Stimulated activated CD4-positive, alpha-beta T cell treated with anti-CD3 and anti-CD28 coated beads, Interleukin-2, amount 100 ng/mL, for 24 hours (primary cell): ENCODE measurements at regions not wholly inside any gene's neighbourhood (a gene's known extent, or its start where the extent isn't known, plus 50 kb on each side); places are given as distances from the start of the nearest gene placed in this dataset.
"Not testable (repeated sequence)": the region's sequence is repeated elsewhere in the genome, so short reads cannot be mapped to it uniquely, and the experiment has no call there.

Experiments
- DNase-seq, 2 donors: peaks; one replicate each; pipeline ENCODE4 v3.0.0-alpha.2; 2020

GRCh38 chr10:29746080-29746797 is 111.5 kb upstream of the SVIL start:
- DNase-seq: no peak

DNA sequence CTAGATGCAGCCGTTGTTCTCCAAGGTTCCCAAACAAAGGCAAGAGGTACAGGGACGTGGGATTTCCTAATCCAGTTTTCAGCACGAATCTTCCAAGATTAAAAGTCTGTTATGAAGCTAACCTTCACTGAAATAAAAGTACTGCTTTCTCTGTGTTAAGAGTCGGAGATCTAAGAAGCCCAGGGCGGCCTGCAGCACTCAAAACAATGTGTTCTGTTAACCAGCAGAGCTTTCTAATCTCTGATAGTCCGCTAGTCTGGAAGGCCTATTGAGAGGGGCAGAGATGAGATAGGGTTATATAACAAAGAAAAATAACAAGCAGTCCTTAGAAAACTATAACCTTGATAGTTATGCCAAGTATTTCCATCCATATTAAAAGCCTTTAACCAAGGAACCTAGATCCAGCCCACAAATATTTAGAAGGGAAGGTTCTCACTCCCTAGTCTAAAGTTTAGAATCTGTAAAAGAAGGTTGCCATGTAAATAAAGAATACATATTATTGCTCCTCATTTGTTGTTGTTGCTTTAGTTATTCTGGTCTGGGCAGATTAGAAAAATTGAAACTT is 106.3 kb upstream of the SVIL start:
- no peak for DNase-seq

DNA sequence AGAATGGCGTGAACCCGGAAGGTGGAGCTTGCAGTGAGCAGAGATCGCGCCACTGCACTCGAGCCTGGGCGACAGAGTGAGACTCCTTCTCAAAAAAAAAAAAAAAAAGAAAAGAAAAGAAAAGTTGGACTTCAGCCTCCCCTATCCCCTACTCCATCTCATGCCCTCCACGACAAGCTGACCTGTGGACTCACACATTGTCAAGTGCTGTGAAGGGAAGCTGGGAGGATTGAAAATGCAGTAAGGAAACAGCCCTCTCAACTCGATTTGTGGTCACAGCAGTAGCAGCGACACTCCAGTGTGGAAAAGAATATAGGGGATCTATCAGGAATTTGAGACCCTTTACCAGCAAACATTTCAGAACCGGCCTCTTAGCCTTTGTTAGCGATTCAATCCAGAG is 103.6 kb upstream of the SVIL start:
- no peak for DNase-seq

- DNase-seq: peak in 1 of 2 donors; percentile 51
Observed at GRCh38 chr10:29737074-29737593, 102.4 kb upstream of the SVIL start.

DNA sequence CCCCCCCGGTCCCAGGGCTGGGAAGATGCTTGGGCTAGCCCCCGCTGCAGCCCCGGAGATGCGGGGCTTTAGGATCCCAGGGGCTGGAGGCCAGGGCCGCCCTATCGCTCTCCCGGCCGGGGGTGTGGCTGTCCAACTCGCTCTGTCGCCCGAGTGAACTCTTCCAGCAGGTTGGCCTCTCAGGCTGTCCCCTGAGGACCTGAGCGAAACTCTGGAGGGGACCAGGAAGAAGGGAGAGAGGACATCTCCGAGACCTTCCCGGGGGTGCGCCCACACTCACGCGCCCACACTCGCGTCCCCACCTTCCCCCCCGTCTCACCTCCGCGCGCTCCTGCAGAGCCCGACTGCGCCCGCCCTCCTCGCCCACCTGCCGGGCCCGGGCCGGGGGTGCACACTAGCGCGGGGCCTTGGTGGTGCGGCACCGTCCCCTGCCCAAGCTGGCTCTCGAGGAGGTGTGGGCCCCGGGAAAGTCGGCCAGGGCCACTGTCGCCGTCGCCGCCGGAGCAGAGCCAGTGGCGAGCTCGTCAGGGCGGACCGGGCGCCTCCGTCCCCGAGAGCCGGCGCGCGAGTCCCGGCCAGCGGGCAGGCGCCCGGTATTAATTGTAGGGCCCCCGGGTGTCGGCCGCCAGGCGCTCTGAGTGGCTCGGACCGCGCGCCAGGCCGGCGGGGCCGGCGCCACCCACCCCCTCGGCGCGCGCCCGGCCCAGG is 101.7 kb upstream of the SVIL start:
- DNase-seq: peak; percentile 23 to 29

DNA sequence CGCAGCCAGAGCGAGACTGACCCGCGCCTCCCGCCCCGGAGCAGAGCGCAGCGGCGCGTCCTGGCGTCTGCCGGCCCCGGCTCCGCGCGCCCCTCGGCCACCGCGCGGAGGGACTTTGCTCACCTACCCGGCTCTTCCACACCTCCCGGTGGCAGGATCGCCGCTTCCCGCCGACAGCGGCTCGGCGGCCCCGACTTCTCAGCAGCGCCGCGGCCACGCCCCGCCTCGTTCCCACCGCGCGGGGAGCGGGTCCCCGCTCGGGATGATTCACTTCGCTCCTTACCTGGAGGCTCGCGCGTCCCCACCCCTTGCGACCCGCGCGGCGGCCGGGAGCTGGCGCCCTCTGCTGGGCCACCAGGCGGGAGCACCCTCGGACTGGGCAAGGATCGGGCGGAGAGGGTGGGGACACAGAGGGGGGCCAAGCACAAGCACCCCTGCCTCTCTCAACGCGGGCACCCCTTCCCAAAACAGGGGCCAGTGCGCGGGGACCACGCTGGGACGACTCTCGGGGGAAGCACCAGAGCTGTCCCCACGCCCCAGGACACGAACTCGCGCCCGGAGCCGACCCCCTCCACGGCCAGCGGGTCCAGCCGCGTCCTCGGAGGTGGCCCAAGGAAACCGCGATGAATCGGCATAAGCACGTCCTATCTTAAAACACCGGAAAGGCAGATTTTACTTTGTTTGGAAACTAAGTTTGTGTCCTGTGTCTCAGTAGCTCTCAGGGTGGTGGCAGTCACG is 101.0 kb upstream of the SVIL start:
- DNase-seq: peak; percentile 85 to 89

DNA sequence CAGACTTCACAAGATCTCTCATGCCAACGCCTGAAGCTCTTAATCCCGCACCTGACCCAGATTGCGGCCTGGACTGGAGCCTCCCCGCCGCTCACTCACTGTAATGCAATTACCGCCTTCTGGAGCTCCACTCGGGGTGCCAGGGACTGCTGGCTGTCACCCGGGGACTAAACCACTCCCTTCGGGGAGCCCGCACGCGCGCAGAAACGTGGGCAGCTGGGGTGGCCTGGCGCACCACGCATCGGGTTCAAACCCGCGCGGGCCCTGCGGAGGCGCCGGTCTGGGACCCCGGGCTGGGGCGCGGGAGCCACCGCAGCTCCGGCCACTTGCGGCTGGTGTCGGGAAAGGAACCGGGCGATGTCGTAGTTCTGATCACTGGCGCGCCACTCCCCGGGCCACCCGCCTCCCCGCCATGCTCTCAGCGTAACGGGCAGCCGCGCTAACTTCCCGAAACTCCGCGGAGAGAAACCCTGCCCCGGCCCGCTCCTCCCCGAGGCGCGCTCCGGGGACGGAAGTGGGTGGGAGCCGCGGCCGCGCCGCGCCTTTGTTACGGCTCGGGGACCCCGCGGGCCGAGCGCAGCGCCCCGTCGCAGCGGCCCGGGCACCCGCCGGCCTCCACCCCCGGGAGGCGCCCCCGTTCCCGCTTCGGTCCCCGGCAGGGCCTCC is 100.3 kb upstream of the SVIL start:
- DNase-seq: peak; percentile 58 to 66

- no peak for DNase-seq
Observed at GRCh38 chr10:29734640-29734961, 99.8 kb upstream of the SVIL start.

GRCh38 chr10:29733323-29733722 is 98.6 kb upstream of the SVIL start:
- no peak for DNase-seq

DNA sequence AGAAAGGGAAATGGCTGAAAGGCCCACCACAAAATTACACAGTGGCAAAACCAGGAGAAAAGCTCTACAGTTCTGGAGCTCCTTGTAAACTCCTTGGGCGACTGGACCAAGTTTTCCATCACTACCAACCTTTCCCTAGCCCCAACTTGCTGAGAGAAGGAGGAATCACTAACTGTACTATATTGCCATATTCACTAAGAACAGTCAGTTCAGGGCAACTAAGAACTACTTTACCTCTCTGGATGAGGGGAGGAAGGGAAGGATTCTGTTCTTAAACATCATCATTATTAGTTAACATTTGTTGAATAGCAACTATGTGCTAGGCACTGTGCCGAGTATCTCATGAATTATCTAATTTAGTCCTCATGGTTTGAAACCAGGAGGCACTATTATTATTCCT is 98.1 kb upstream of the SVIL start:
- DNase-seq: no peak

GRCh38 chr10:29731760-29732159 is 97.0 kb upstream of the SVIL start:
- DNase-seq: no peak

- no peak for DNase-seq
Observed at GRCh38 chr10:29730969-29731368, 96.2 kb upstream of the SVIL start.

- DNase-seq: no peak
Observed at GRCh38 chr10:29730458-29730857, 95.7 kb upstream of the SVIL start.

- no peak for DNase-seq
Observed at GRCh38 chr10:29728541-29729049, 93.8 kb upstream of the SVIL start.

- not testable (repeated sequence) for DNase-seq
Observed at GRCh38 chr10:29725927-29726326, 91.2 kb upstream of the SVIL start.

DNA sequence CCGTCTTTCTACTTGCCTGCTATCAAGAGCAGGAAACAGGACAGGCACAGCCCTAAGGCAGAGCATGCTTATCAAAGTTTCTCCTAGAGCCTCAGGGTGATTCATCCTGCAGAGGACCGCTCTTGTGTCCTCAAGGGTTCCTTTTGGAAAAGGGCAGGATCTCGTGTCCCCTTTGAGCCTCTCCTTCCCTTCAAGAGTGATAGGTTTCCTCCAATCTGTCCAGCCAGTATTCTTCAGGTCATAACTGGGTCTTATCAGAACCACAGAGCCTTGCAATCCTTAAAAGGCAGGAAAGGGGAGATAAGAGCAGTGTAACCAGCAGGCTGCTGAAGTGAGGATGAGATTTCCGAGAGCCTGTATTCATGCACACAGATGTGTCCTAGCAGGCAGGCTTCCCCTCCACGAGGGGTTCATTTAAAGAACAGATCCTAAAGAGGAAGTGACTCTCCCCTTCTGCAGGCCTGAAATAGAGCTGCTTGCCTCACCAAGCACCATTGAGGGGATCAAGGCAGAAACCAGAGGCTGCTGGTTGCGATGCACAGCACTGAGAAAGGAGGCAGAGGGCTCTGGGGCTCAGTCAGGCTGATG is 90.5 kb upstream of the SVIL start:
- DNase-seq: no peak

DNA sequence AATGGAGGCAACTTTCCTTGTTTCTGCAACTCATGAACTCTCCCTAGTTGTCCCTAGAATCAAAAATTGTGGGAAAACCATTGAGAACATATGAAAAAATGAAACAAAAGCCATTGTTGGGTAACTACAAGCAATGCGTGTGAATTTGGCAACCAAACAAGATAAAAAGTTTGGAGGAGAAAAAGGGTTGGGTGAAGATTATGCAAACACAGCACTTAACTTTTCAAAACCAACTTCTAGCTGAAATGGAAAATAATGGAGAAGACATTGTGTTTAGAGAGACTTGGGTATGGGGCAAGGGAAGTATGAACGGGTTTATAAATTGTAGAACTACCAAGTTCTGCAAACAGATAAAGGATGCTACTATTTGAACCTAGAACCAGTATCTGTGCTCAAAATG is 89.0 kb upstream of the SVIL start:
- DNase-seq: no peak

DNA sequence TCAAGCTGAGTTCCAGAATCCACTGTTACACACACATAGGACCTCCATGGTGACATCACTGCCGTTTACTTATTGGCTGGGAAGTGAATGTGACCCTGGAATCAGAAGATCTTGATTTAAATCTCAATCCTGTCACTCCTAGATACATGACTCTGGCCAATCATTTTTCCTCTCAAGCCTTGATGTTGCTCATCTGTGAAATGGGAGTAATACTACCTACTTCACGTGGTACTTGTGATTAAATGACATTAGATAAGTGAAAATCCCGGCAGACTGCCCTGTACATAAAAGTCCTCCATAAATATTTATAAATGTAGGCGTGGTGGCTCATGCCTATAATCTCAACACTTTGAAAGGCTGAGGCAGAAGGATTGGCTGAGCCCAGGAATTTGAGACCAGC is 88.0 kb upstream of the SVIL start:
- DNase-seq: no peak

GRCh38 chr10:29720149-29720548 is 85.4 kb upstream of the SVIL start:
- no peak for DNase-seq

GRCh38 chr10:29719281-29719675 is 84.5 kb upstream of the SVIL start:
- no peak for DNase-seq

DNA sequence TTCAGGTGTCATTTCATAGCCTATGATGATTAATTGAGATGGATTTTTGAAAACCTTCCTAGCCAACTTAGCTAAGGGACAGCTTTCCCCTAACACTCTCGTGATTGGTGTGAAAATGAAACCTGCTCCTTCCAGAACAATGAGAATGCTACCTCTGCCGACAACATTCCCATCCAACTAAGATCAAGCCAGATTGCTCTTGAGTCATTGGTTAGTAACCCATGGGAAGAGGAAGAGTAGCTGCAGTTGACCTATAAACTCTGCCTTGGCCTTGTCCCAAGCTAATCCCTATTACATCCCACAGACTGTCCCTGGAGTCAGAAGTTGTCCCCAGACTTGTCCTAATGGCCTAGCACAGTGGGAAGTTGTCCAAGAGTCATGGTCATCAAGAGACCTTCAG is 80.5 kb upstream of the SVIL start:
- DNase-seq: no peak
